Neuronal stem cell (in vitro differentiated cells): ENCODE measurements at regions not wholly inside any gene's neighbourhood (a gene's known extent, or its start where the extent isn't known, plus 50 kb on each side); places are given as distances from the start of the nearest gene placed in this dataset.

Source experiments
- DNase-seq: peaks from one replicate; pipeline ENCODE4 v3.0.0-alpha.2; 2013; ENCODE audit warnings: low spot score
- H2AFZ ChIP-seq: one replicate; pipeline ENCODE4 v1.6.1; 2013; ENCODE audit warnings: mild to moderate bottlenecking, low read length, inconsistent platforms
- H2AK5ac ChIP-seq: 2 replicates; pipeline ENCODE4 v1.6.1; 2013; ENCODE audit warnings: low read depth, mild to moderate bottlenecking, inconsistent platforms, low read length, moderate library complexity, mixed read lengths
- H2BK120ac ChIP-seq: 2 replicates; pipeline ENCODE4 v1.6.1; 2013; ENCODE audit warnings: low read depth, mild to moderate bottlenecking, inconsistent platforms, low read length, moderate library complexity, mixed read lengths
- H2BK12ac ChIP-seq: one replicate; pipeline ENCODE4 v1.6.1; 2013; ENCODE audit warnings: low read length, inconsistent platforms
- H2BK15ac ChIP-seq: 2 replicates; pipeline ENCODE4 v1.6.1; 2013; ENCODE audit warnings: mild to moderate bottlenecking, low read length, inconsistent platforms, mixed read lengths
- H2BK5ac ChIP-seq: one replicate; pipeline ENCODE4 v1.6.1; 2013; ENCODE audit warnings: inconsistent platforms, mild to moderate bottlenecking, low read length, moderate library complexity
- H3K14ac ChIP-seq: one replicate; pipeline ENCODE4 v1.6.1; 2013; ENCODE audit warnings: low read length, inconsistent platforms
- H3K18ac ChIP-seq: 2 replicates; pipeline ENCODE4 v1.6.1; 2013; ENCODE audit warnings: low read length, inconsistent platforms
- H3K23ac ChIP-seq: 2 replicates; pipeline ENCODE4 v1.6.1; 2013; ENCODE audit warnings: low read depth, mild to moderate bottlenecking, mixed read lengths, low read length, inconsistent platforms; ENCODE audit not compliant: poor library complexity
- H3K27ac ChIP-seq: replicated peaks from 3 replicates; pipeline ENCODE4 v1.5.1; 2013; ENCODE audit warnings: low read length, inconsistent platforms
- H3K27me3 ChIP-seq, 3 experiments: 2 replicates each; pipeline ENCODE4 v1.6.1; 2013; ENCODE audit warnings: low read length in 3 of 3, mild to moderate bottlenecking in 2 of 3, inconsistent platforms in 1 of 3, low read depth in 1 of 3, mixed read lengths in 1 of 3, moderate library complexity in 1 of 3; ENCODE audit not compliant: control insufficient read depth in 3 of 3, insufficient read depth in 3 of 3
- H3K36me3 ChIP-seq, 2 donors: replicated peaks in 1 of 2; 2 replicates each; pipeline ENCODE4 v1.6.1; 2013; ENCODE audit warnings: low read length in 2 of 2; ENCODE audit not compliant: control insufficient read depth in 2 of 2, insufficient read depth in 2 of 2
- H3K4ac ChIP-seq: 2 replicates; pipeline ENCODE4 v1.6.1; 2013; ENCODE audit warnings: inconsistent platforms, mild to moderate bottlenecking, low read length, moderate library complexity
- H3K4me1 ChIP-seq, 2 donors: 1 replicate in 1 of 2; 2 replicates in 1 of 2; pipeline ENCODE4 v1.6.1; 2013; ENCODE audit warnings: low read length in 2 of 2, low read depth in 1 of 2; ENCODE audit not compliant: control insufficient read depth in 2 of 2, insufficient read depth in 1 of 2
- H3K4me2 ChIP-seq: one replicate; pipeline ENCODE4 v1.6.1; 2013; ENCODE audit warnings: mild to moderate bottlenecking, low read length, inconsistent platforms; ENCODE audit not compliant: insufficient read depth, poor library complexity, severe bottlenecking
- H3K4me3 ChIP-seq, 2 donors: 2 replicates each; pipeline ENCODE4 v1.5.1; 2013; ENCODE audit warnings: low read length in 2 of 2, mild to moderate bottlenecking in 2 of 2, inconsistent platforms in 1 of 2, moderate library complexity in 1 of 2
- H3K79me1 ChIP-seq: one replicate; pipeline ENCODE4 v1.6.1; 2013; ENCODE audit warnings: low read depth, mild to moderate bottlenecking, inconsistent platforms, low read length, moderate library complexity
- H3K9ac ChIP-seq: one replicate; pipeline ENCODE4 v1.6.1; 2013; ENCODE audit warnings: mild to moderate bottlenecking, low read depth, low read length, inconsistent platforms; ENCODE audit not compliant: poor library complexity
- H3K9me3 ChIP-seq, 2 donors: replicated peaks in 1 of 2; 2 replicates each; pipeline versions ENCODE3 to v1.6.1; 2013; ENCODE audit warnings: low read length in 2 of 2, mild to moderate bottlenecking in 2 of 2, inconsistent platforms in 1 of 2, low read depth in 1 of 2, mixed read lengths in 1 of 2, moderate library complexity in 1 of 2; ENCODE audit not compliant: control insufficient read depth in 2 of 2, insufficient read depth in 1 of 2
- H4K8ac ChIP-seq: one replicate; pipeline ENCODE4 v1.6.1; 2013; ENCODE audit warnings: low read depth, mild to moderate bottlenecking, inconsistent platforms, low read length, moderate library complexity
- H4K91ac ChIP-seq: one replicate; pipeline ENCODE4 v1.6.1; 2013; ENCODE audit warnings: low read length, low read depth, mild to moderate bottlenecking, inconsistent platforms; ENCODE audit not compliant: poor library complexity
- WGBS, 2 donors: extraction: QIAGEN DNeasy Blood & Tissue Kit; methylation state at CpG; one replicate each; pipeline ENCODE4 v1.1.7; 2013; ENCODE audit warnings: missing lambda C conversion rate in 2 of 2, mixed read lengths in 1 of 2; ENCODE audit not compliant: insufficient read length in 2 of 2, insufficient replicate concordance in 1 of 2; ENCODE audit errors: extremely low coverage in 2 of 2; 5-methylcytosine and 5-hydroxymethylcytosine counted together

- Histone ChIP-seq H3K9me3 (no peaks in the 10 kb centered on the region), H2BK5ac (no peak overlapping the region), H3K36me3 (no peaks in the 10 kb centered on the region), H3K27me3 (peaks cover 0 to 32% (median 0%) of the 10 kb centered on the region in 3 experiments), H3K27ac (no peak overlapping the region), H2AK5ac (no peak overlapping the region), H2BK15ac (no peak overlapping the region), H3K4me1 (peaks cover 0 to 5% of the 10 kb centered on the region in 2 donors), H3K18ac (no peak overlapping the region), H3K23ac (no peak overlapping the region), H2BK12ac (no peak overlapping the region), H3K4me2 (no peak overlapping the region), H2AFZ (no peak overlapping the region), H3K79me1 (no peaks in the 10 kb centered on the region), H3K4me3 (no peak overlapping the region), H3K4ac (no peak overlapping the region), H3K14ac (no peak overlapping the region), H2BK120ac (no peak overlapping the region), H4K8ac (no peak overlapping the region), H3K9ac (no peak overlapping the region), H4K91ac (no peak overlapping the region)
- no peak for DNase-seq
- no CpG with 5 or more reads among the region's 4 CpGs for WGBS, 2 donors
Measured at GRCh38 chr7:155221547-155221946, 76.1 kb upstream of the INSIG1 start.

- no peaks in the 10 kb centered on the region for H3K36me3 ChIP-seq
- no peaks in the 10 kb centered on the region for H3K9me3 ChIP-seq
- H3K9ac ChIP-seq, result no peak overlapping the region
- no peak overlapping the region for H3K23ac ChIP-seq
- no peak overlapping the region for H2AK5ac ChIP-seq
- no peak overlapping the region for H2BK12ac ChIP-seq
- no peak overlapping the region for H4K91ac ChIP-seq
- no peak overlapping the region for H3K4me2 ChIP-seq
- H2BK5ac ChIP-seq, result no peak overlapping the region
- H3K4me1 ChIP-seq, result peaks cover 0 to 5% of the 10 kb centered on the region in 2 donors
- no peak overlapping the region for H2BK120ac ChIP-seq
- no peak overlapping the region for H4K8ac ChIP-seq
- no CpG with 5 or more reads among the region's 2 CpGs for WGBS, 2 donors
- no peak overlapping the region for H3K14ac ChIP-seq
- H3K79me1 ChIP-seq, result no peaks in the 10 kb centered on the region
- no peak overlapping the region for H3K4ac ChIP-seq
- H3K27me3 ChIP-seq, result peaks cover 0 to 33% (median 0%) of the 10 kb centered on the region in 3 experiments
- no peak for DNase-seq
- no peak overlapping the region for H3K18ac ChIP-seq
- H2BK15ac ChIP-seq, result no peak overlapping the region
- H2AFZ ChIP-seq, result no peak overlapping the region
- no peak overlapping the region for H3K27ac ChIP-seq
- no peak overlapping the region for H3K4me3 ChIP-seq
Measured at GRCh38 chr7:155222061-155222460, 75.6 kb upstream of the INSIG1 start.

GRCh38 chr7:155222573-155222972, 75.1 kb upstream of the INSIG1 start:
- Histone ChIP-seq H3K27me3 (peaks cover 0 to 34% (median 3%) of the 10 kb centered on the region in 3 experiments), H3K4ac (no peak overlapping the region), H3K79me1 (no peaks in the 10 kb centered on the region), H4K8ac (no peak overlapping the region), H3K14ac (no peak overlapping the region), H4K91ac (no peak overlapping the region), H2AK5ac (peak overlapping the region; percentile 24), H2BK5ac (no peak overlapping the region), H3K9me3 (no peaks in the 10 kb centered on the region), H3K9ac (no peak overlapping the region), H2BK15ac (no peak overlapping the region), H3K23ac (no peak overlapping the region), H3K4me1 (peaks cover 0 to 9% of the 10 kb centered on the region in 2 donors), H3K4me3 (no peak overlapping the region), H2AFZ (no peak overlapping the region), H2BK120ac (no peak overlapping the region), H3K36me3 (no peaks in the 10 kb centered on the region), H3K18ac (peak overlapping the region; percentile 84), H3K4me2 (no peak overlapping the region), H3K27ac (no peak overlapping the region), H2BK12ac (no peak overlapping the region)
- DNase-seq, result no peak
- no CpG with 5 or more reads among the region's 5 CpGs for WGBS, 2 donors

GRCh38 chr7:155223021-155223420, 74.7 kb upstream of the INSIG1 start:
- H3K4me2 ChIP-seq, result no peak overlapping the region
- peak overlapping the region; percentile 14 for H3K23ac ChIP-seq
- H3K18ac ChIP-seq, result no peak overlapping the region

More at GRCh38 chr7:155223021-155223420, 74.7 kb upstream of the INSIG1 start:
- no peak overlapping the region for H3K9ac ChIP-seq
- H3K4me3 ChIP-seq, result no peak overlapping the region
- H2BK15ac ChIP-seq, result no peak overlapping the region
- H3K9me3 ChIP-seq, result no peaks in the 10 kb centered on the region
- H4K91ac ChIP-seq, result no peak overlapping the region
- H3K4me1 ChIP-seq, result peaks cover 0 to 13% of the 10 kb centered on the region in 2 donors
- H2AK5ac ChIP-seq, result peak overlapping the region; percentile 24
- no peak overlapping the region for H2BK120ac ChIP-seq
- H3K4ac ChIP-seq, result no peak overlapping the region
- H3K27ac ChIP-seq, result no peak overlapping the region
- DNase-seq, result no peak
- H2AFZ ChIP-seq, result no peak overlapping the region
- peak overlapping the region; percentile 26 for H3K14ac ChIP-seq
- no peak overlapping the region for H2BK12ac ChIP-seq
- peaks cover 0 to 37% (median 3%) of the 10 kb centered on the region in 3 experiments for H3K27me3 ChIP-seq
- no peaks in the 10 kb centered on the region for H3K79me1 ChIP-seq
- no peak overlapping the region for H4K8ac ChIP-seq
- no CpG with 5 or more reads among the region's 12 CpGs for WGBS, 2 donors
- H2BK5ac ChIP-seq, result no peak overlapping the region
- no peaks in the 10 kb centered on the region for H3K36me3 ChIP-seq
